COLO668 (cell line): ENCODE measurements at regions not wholly inside any gene's neighbourhood (a gene's known extent, or its start where the extent isn't known, plus 50 kb on each side); places are given as distances from the start of the nearest gene placed in this dataset.
"Not testable (repeated sequence)": the region's sequence is repeated elsewhere in the genome, so short reads cannot be mapped to it uniquely, and the experiment has no call there.

ENCODE experiments used
- DNase-seq: peaks from one replicate; lab custom pipeline; 2025; ENCODE audit not compliant: unreplicated experiment; lab: John Stamatoyannopoulos, UW

DNA sequence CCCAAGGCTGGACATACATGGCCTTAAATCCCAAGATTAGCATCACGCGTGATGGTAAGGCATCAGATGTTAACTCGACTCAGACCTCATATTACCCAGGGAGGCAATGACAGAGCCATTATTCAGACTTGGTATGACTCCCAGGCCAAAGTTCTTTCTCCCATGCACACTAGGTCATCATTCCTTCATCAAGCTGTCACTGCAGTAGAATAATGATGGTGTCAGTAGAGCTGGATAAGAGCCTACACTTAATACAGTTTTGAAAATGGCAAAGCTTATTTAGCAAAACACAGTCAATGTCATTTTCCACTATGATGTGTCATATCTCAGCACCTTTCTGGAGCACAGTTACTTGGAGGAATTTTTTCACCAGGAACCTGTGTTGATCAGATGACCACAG, 663.3 kb downstream of the SUCLG1 start:
- no peak for DNase-seq

DNA sequence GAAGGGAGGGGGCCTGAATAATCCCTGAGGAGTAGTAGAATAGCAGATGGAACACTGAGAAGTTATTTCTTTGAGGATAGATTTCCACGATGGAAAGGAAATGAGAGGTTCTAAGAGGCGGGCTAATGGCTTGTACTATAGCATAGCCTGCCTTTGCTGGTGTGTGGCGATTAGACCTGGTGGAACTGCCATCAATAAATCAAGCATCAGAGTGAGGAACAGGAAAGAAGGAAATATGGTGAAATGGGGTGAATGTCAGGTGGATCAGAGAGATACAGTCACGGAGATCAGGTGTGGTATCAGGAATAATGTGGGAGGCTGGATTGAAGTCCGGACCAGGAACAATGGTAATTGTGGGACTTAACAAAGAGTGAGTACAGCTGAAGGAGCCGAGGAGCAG, 668.6 kb downstream of the SUCLG1 start:
- DNase-seq = not testable (repeated sequence)

DNA sequence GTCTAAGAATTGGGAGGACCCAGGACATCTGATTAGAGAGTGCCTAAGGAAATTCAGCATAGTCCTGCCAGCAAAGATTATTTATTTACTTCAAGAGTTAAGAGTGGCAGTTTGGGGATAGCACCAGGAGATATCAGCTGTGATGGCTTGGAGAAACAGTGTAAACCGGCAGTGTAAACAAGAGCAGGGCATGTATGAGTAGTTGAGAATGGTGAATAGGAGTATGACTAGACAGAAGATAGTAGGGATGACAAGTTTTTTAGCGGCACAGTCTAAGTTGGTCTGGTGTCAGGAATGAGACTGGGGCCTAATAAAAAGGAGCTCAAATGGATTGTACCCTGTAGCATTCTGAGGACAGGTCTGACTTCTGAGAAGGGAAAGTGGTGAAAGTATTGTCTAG, 669.4 kb downstream of the SUCLG1 start:
- DNase-seq = not testable (repeated sequence)

DNA sequence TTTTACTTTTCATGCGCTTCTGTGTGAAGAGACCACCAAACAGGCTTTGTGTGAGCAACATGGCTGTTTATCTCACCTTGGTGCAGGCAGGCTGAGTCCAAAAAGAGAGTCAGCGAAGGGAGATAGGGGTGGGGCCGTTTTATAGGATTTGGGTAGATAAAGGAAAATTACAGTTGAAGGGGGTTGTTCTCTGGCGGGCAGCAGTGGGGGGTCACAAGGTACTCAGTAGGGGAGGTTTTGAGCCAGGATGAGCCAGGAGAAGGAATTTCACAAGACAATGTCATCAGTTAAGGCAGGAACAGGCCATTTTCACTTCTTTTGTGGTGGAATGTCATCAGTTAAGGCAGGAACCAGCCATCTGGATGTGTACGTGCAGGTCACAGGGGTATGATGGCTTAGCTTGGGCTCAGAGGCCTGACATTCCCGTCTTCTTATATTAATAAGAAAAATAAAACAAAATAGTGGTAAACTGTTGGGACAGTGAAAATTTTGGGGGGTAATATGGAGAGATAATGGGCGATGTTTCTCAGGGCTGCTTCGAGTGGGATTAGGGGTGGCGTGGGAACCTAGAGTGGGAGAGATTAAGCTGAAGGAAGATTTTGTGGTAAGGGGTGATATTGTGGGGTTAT, 670.0 kb downstream of the SUCLG1 start:
- DNase-seq = not testable (repeated sequence)

DNA sequence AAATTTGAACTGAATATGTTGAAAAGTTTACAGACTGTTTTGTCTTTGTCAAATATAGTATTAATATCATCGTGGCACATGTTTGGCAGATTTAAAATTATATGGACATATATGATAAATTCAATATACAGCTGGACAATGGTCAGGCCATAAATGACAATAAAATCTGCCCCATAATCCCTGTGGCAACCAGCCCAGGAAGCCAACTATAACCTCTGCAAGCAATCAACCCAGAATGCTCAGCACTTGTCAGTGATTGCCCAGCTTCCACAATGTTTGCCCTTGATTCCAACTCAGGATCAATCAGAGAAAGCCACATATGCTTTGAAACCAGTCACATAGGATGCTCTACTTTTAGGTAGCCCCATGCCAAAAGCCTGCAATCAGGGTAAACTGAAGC, 671.9 kb downstream of the SUCLG1 start:
- no peak for DNase-seq

DNA sequence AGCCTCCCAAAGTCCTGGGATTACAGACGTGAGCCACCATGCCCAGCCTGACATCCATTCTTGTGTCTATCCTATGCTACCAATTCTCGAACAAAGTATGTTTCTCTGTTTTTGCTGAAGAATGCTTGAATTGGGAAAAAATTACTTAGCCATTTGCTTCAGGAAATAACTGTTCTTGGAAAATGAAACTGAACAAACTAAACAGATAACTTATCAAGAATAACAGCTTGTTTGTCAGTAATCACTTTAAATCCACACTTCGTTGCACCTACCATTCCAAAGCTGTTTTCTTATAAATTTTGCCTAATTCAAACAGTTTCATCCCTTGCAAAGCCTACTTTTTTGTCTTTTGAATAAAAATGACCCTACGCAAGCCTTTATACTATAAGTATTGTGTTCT, 672.9 kb downstream of the SUCLG1 start:
- no peak for DNase-seq

DNA sequence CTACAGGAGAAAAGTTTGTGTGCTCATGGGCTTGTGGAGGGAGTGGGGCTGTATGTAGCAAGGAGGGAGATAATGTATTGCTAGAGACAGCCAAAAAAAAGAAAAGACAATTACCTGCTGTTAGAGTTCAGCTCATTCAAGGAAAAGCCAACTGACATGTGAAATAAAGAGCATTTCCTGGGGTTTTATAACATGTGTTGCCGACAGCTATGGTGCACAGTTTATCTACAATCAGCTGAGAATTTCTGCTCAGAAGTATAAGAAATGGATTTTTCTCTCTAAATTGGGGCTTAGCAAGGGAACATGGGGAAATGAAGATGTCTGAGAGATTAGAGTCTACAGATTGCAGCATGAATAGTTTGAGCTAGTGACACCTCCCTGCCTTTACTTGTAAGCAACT, 674.1 kb downstream of the SUCLG1 start:
- DNase-seq = no peak

DNA sequence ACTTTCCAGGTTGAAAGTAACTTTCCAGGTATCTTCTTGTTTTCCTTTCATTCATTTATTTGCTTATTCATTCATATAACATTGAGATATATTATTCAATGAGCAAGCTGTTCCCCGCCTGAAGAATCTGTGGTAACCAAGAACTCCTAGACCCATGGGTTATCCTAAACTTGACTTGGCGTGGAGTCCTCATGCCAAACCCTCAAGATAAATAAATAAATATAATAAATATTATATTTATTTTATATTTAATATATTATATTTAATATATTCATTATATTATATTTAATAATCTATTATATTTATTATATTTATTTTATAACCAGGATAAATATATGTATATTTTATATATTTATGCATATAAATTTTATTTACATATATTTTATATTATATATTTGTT, 674.8 kb downstream of the SUCLG1 start:
- no peak for DNase-seq

DNA sequence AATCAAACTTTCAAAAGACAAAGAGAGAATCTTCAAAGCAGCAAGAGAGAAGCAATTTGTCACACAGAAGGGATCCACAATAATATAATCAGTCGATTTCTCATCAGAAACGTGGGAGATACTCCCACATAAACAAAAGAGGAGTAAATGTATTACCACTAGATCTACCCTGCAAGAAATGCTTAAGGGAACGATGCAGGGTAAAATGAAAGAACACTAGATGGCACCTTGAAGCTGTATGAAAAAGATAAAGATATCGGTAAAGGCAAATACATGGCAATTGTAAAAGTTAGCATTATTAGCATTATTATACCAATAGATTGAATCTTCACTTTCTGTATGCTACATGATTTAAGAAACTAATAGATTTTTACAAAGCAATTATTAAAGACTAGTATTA, 677.0 kb downstream of the SUCLG1 start:
- no peak for DNase-seq

DNA sequence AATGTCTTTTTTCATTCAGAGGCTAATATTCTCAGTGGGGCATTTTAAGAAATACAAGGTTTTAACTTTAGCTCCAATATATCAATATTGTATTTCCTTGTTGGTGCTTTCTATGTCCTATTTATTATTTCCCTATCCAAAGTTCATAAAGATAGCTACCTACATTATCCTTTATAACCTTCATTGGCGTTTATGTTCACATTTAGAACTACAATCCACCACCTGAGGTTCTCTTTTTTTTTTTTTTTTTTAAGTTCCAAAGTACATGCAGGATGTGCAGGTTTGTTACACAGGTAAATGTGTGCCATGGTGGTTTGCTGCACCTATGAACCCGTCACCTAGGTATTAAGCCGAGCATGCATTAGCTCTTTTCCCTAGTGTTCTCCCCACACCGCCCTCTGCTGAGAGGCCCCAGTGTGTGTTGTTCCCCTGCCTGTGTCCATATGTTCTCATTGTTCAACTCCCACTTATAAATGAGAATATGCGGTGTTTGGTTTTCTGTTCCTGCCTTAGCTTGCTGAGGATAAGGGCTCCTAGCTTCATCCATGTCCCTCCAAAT, 694.6 kb downstream of the SUCLG1 start:
- no peak for DNase-seq

DNA sequence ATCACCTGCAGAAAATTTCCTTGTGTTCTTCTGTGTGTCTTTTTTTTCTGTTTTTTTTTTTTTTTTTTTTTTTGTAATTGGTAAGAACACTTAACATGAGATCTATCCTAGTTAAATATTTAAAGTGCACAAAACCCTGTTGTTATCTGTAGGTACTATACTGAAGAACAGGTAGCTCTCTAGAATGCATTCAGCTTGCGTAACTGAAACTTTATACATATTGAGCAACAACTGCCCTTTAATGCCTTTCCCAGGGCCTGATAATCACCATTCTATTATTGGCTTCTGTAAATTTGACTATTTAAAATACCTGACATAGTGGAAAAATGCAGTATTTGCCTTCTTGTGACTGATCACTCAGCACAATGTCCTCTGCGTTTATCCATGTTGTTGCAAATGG, 701.8 kb downstream of the SUCLG1 start:
- DNase-seq = no peak

DNA sequence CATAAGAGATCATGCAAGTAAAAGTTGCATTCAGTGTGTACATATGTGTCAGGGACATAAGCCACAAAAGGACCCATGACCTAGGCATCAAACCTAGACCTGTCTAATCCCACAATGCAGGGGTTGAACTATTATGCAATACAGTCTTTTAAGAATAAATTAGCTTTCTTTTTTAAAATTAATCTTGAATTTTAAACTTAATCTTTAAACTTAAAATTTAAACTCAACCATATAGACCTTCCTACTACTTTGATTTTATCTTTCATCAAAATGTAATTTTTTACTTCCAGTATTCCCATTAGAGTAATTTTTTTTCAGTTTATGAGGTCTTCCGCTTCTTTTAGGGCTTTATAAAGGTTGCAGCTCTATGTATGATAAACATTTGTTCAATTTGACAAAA, 702.9 kb downstream of the SUCLG1 start:
- no peak for DNase-seq

DNA sequence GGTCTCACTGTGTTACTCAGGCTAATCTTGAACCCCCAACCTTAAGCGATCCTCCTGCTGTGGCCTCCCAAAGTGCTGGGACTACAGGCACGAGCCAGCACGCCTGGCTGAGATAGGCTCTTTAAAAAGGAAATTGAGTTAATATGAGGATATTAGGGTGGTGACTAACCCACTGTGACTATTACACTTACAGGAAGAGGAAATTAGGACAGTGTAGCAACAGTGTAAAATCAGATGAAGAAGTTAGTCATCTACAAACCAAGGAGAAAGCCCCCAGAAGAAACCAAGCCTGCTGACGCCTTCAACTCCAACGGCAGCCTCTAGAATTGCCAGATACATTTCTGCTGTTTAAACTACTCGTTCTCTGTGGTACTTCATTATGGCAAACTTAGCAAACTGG, 711.9 kb downstream of the SUCLG1 start:
- DNase-seq = no peak

DNA sequence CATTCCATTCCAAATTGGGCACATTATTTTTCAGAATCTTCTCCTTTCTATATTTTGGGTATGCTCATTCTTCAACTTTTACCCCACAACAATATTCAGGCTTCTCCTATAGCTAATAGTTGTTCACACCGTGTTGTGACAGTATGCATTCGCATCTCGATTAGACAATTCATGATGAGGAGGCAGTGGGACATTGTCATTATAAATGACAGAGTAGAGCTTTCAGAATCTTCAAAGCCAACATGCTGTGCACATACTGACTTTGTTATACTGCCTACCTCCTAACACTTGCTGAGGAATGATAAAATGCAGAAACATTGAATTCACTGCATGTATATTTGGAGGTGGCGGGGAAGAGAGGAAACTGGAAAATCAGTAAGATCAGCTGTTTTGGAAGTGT, 714.2 kb downstream of the SUCLG1 start:
- DNase-seq = no peak

DNA sequence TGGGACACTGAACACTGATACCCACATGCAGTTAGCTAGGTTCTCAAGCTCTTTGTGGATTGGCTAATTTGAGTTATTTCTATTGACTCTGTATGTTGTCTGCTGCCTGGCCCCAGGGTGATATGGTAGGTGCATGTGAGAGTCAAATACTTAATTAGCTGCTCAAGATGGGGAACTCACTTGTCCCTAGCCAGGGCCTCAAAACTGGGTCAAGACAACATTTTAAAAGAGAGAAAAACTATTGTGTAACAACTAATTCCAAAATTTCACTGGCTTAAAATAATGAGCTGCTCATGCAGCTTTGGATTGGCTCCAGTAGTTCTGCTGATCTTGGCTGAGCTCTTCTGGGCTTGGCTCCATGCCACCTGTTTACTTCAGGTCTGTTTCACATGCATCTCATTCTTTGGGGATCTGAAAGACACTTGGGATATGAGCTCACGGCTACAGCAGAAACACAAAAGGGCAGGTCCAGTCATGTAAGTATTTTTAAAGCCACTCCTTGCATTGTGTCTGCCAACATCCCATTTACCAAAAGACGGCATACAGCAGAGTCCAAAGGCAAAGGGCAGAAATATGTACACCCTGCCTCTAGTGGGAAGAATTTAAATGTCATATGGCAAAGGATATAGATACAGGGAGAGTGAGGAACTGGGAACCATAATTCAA, 716.8 kb downstream of the SUCLG1 start:
- DNase-seq = no peak

DNA sequence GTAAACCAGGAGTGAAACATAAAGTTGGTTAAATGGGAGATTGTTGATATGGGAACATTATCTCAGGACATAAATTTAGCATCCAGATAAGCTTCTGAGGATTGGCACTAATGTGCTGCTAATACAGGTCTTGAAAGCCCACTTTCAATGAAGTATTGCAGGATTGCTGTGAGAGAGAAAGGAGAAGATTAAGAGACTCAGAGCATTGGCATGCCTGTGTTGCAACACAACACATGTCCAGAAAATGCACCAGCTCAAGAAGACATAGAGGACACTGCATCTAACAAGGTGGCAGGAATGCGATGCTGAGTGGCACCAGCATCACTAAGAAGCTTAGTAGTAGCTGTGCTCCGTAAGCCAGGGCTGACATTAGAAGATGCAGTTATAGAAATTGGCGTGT, 728.9 kb downstream of the SUCLG1 start:
- DNase-seq = no peak

DNA sequence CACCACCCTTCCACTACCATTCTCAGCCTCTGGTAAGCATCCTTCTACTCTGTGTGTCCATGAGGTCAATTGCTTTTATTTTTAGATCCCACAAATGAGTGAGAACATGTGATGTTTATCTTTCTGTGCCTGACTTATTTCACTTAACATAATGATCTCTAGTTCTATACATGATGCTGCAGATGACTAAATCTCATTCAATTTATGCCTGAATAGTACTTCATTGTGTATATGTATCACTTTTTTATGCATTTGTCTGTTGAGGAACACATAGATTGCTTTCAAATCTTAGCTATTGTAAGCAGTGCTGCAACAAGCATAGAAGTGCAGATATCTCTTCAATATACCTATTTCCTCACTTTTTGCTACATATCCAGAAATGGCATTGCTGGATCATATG, 733.3 kb downstream of the SUCLG1 start:
- no peak for DNase-seq

DNA sequence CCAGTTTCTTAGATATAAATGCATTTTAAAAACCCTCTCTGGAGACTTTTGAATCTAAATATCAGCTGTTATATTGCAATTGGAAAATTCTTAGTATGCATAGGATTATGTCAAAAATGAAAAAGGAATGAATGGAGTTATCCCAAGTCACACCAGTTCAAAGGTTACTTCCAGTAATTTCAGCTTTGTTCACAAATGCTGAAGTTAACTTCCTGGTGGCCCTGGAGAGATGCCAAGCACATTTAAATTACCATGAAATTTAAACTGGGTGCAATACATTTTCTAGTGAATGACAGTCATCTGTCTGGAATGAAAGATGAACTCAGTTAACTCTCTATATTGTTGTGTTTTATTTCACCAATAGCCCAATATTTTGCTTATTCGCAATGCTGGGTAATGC, 753.9 kb downstream of the SUCLG1 start:
- no peak for DNase-seq

DNA sequence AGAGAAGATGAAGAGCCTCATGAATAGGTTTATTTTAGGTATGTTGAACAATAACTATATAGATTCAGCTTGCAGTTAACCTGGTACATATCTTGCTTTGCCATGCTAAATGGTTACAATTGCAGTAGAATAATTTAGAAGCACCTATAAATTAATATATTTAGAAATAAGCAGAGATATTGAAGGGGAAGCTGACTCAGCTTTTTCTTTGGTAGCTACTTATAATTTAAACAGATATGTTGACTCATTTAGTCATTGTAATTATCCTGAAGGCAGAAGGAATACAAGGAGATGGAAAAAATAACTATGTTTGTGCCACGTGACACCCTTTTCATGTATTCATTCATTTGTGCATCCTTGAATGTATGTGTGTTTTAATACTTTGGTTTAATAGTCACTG, 755.5 kb downstream of the SUCLG1 start:
- no peak for DNase-seq

DNA sequence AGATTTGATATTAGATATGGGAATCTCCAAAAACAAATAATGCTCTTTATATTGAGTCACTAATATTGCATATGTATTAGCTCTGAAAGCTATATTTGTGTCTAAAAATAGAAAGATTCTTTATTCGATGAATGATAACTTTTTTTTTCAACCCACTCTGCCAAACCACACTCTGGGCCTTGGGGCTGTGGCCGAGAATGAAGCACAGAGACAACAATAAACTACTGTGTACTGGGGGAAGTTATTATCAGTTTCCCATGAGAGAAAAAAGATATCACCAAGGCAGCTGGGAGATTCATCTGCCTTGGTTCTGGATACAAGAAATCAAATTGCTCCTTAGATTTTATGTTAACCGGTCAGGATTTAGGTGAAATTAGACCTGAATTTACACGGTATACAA, 762.2 kb downstream of the SUCLG1 start:
- no peak for DNase-seq

DNA sequence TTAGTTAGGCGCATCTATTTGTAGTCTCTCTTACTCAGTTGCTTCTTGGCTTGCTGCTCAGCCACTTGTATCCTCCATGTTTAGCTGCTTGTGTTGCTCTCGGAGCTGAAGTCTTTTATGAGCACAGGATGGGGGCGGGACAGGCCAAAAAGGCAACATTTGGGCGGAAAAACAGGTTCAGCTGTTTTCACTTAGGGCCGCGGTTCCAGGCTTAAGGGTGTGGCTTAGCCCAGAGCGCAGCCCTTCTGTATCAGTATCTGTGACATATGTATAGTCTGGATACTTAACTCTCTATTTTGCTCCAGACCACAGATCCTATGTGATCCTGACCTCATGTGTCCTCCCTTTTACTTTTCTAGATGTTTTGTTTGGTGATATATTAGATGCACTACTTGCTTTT, 763.5 kb downstream of the SUCLG1 start:
- DNase-seq = no peak

DNA sequence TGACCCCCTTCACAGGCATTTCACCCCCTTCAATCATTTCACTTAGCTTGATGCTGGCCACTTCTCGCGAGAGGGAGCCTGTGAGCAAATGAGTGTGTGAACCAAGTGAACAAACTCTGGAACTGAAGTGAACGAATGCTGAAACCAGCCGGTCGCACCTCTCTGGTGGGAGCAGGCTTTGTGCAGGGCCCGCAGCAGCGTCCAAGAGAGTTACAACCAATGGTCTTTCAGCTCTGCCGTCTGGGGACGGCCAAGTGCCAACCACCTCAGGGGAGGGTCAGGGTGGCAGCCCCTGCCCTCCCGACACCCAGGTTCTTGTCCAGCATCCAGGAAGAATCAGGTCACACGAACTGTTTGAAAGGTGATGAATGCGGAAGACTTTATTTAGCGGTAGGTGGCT, 764.0 kb downstream of the SUCLG1 start:
- DNase-seq = no peak

DNA sequence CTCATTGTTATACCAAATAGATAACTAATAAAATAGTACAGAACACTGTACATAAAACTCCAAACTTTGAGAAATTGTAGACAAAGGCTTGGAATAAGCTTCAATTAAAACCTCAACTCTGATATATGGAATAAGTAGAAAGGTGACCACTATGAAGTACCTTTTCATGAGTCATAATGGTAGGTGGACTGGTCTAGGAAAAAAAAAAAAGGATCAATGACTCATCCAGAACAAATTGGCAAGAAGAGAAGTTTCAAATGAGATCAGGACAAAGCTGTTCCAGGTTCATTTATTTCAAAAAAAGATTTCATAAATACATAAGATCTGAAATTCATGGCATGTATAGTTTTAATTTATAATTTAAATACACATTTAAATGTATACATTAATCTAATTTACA, 769.7 kb downstream of the SUCLG1 start:
- DNase-seq = no peak
